Astrocyte of the spinal cord (primary cell): ENCODE measurements at regions not wholly inside any gene's neighbourhood (a gene's known extent, or its start where the extent isn't known, plus 50 kb on each side); places are given as distances from the start of the nearest gene placed in this dataset.

Experiments used
- DNase-seq: peaks from one replicate; pipeline ENCODE4 v3.0.0; 2011; ENCODE audit warnings: low read depth, low spot score
- H3K4me3 ChIP-seq: 2 replicates; pipeline ENCODE4 v1.5.1; 2011; ENCODE audit warnings: low read depth, mild to moderate bottlenecking, low read length, moderate library complexity
- in situ Hi-C: cut with HindIII; loops from 2 replicates; pipeline ENCODE4 v1.10.0; 2017; ENCODE audit warnings: low sequenced_read_pairs
- TF ChIP-seq, protein P1 (sequence below): IDR thresholded peaks from 2 replicates; pipeline ENCODE4 v1.5.1; 2012; ENCODE audit warnings: low read depth, mild to moderate bottlenecking, low read length, inconsistent platforms

GRCh38 chr13:60689076-60689475 is 292.1 kb downstream of the TDRD3 start:
- TF ChIP-seq, protein P1, sequence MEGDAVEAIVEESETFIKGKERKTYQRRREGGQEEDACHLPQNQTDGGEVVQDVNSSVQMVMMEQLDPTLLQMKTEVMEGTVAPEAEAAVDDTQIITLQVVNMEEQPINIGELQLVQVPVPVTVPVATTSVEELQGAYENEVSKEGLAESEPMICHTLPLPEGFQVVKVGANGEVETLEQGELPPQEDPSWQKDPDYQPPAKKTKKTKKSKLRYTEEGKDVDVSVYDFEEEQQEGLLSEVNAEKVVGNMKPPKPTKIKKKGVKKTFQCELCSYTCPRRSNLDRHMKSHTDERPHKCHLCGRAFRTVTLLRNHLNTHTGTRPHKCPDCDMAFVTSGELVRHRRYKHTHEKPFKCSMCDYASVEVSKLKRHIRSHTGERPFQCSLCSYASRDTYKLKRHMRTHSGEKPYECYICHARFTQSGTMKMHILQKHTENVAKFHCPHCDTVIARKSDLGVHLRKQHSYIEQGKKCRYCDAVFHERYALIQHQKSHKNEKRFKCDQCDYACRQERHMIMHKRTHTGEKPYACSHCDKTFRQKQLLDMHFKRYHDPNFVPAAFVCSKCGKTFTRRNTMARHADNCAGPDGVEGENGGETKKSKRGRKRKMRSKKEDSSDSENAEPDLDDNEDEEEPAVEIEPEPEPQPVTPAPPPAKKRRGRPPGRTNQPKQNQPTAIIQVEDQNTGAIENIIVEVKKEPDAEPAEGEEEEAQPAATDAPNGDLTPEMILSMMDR: no peak
- no peak for DNase-seq
- in situ Hi-C loops: no loop called here
- no peak overlapping the region for H3K4me3 ChIP-seq

DNA sequence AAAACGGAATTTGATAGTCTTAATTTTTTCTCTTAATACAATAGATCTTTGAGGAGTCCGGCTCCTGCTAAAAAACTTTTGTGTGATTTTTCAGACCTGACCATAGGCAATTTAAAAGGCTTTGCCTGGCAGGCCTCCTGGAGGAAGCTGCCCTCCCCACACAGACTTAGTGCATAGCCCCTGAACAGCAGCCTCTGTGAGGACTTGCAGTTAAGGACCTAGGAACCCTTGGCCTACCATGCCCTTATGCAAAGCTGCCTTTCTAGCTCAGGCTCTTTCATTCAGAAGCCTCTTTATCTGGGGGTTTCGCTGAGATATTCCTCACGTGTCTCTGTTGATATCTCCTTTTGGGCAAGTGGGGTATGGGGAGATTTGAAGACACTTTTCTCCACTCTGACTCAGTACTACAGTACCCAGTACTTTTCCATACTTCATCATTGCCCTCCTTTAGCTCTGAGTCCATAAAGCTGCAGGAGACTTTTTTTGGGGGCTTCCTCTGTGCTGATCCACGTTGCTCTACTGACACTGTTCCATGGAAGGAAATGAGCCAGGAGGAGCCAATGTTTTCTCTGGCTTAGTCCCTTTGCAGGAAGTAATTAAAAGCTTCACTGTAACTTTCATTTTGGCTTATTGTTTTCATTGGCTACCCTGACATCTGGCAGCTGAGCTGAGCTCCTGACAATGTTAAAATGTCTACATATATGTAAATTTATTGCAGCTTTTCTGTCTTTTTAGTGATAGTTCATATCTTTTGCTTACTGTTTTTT is 283.1 kb downstream of the TDRD3 start:
- in situ Hi-C loops: no loop called here
- peak; percentile 3 for DNase-seq
- H3K4me3 ChIP-seq: no peak overlapping the region
- TF ChIP-seq, protein P1: no peak

GRCh38 chr13:60679131-60679530 is 282.1 kb downstream of the TDRD3 start:
- TF ChIP-seq, protein P1: no peak

DNA sequence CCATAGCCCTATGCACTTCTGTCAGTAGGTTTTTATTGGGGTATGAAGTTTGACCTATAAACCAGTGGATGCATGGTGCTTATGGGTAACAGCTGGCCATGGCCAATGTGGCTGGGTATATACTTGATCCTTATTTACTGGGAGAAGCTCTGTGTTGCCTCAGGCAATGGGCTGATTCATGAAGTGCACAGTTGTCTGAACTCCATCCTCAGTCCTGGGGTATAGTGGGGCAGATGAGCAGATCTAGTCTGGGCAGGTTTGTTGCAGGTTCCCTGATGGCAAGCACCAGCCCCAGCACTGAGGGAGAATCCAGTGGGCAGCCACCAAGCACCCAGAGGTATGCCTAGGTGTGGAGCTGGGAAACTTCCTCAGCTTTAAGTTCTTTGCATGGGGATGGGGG is 274.4 kb downstream of the TDRD3 start:
- no peak for DNase-seq
- TF ChIP-seq, protein P1: no peak
- in situ Hi-C loops: no loop called here
- H3K4me3 ChIP-seq: no peak overlapping the region

More at GRCh38 chr13:60679131-60679530, 282.1 kb downstream of the TDRD3 start:
- no peak overlapping the region for H3K4me3 ChIP-seq
- DNase-seq: no peak
- in situ Hi-C loops: no loop called here

DNA sequence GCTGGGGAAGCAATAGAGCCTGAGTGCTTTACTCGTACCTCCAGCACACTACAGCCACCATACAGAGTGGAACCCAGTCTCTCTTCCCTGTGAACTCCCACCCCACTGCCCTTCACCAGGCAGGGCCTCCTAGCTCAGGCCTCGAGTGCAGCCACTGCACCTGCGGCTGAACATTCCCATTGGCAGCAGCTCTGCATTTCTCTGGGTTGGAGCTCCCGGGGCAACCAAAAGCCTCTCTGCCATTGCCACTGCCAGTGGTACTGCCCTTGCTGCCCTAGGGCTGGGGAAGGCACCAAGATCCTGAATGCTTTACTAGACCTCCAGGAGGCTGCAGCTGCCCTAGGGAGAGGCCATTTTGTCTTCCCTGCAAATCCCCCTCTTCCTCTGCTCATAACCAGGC is 266.8 kb downstream of the TDRD3 start:
- TF ChIP-seq, protein P1: no peak
- no peak for DNase-seq
- no peak overlapping the region for H3K4me3 ChIP-seq
- in situ Hi-C loops: no loop called here

DNA sequence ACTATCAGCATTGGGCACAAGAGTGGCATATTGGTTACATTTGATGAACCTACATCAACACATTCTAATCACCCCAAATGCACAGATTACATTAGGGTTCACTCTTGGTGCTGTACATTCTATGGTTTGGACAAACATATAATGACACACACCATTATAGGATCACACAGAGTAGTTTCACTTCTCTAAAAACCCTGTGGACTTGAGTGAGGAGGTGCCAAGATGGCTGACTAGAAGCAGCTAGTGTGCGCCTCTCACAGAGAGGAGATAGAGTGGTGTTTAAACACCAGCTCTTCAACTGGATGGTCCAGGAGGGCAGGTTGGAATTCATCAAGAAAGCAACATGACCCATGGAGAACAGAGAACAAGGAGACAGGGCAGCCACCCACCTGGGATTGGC is 265.6 kb downstream of the TDRD3 start:
- no peak overlapping the region for H3K4me3 ChIP-seq
- in situ Hi-C loops: no loop called here
- DNase-seq: no peak
- TF ChIP-seq, protein P1: no peak
